Activated CD8-positive, alpha-beta memory T cell treated with anti-CD3 and anti-CD28 coated beads, Interleukin-2, amount 50 U/mL, for 24 hours (primary cell): ENCODE measurements at regions not wholly inside any gene's neighbourhood (a gene's known extent, or its start where the extent isn't known, plus 50 kb on each side); places are given as distances from the start of the nearest gene placed in this dataset.
"Not testable (repeated sequence)": the region's sequence is repeated elsewhere in the genome, so short reads cannot be mapped to it uniquely, and the experiment has no call there.

Source experiments
- DNase-seq: peaks from one replicate; pipeline ENCODE4 v3.0.0-alpha.2; 2020; ENCODE audit errors: extremely low read depth

- DNase-seq: no peak
Observed at GRCh38 chr2:239602290-239603282, 201.8 kb upstream of the HDAC4 start.

- no peak for DNase-seq
Observed at GRCh38 chr2:239601880-239602279, 201.1 kb upstream of the HDAC4 start.

GRCh38 chr2:239601201-239601851, 200.5 kb upstream of the HDAC4 start:
- DNase-seq: no peak

GRCh38 chr2:239600650-239601049, 199.8 kb upstream of the HDAC4 start:
- no peak for DNase-seq

GRCh38 chr2:239600001-239600593, 199.3 kb upstream of the HDAC4 start:
- no peak for DNase-seq

- no peak for DNase-seq
Observed at GRCh38 chr2:239599299-239599698, 198.5 kb upstream of the HDAC4 start.

- no peak for DNase-seq
Observed at GRCh38 chr2:239598732-239599090, 197.9 kb upstream of the HDAC4 start.

- DNase-seq: no peak
Observed at GRCh38 chr2:239598011-239598731, 197.4 kb upstream of the HDAC4 start.

- DNase-seq: no peak
Observed at GRCh38 chr2:239597216-239597615, 196.4 kb upstream of the HDAC4 start.

- no peak for DNase-seq
Observed at GRCh38 chr2:239596792-239597191, 196.0 kb upstream of the HDAC4 start.

GRCh38 chr2:239596253-239596652, 195.4 kb upstream of the HDAC4 start:
- DNase-seq: no peak

- DNase-seq: no peak
Observed at GRCh38 chr2:239595726-239596125, 194.9 kb upstream of the HDAC4 start.

- DNase-seq: no peak
Observed at GRCh38 chr2:239594772-239595608, 194.2 kb upstream of the HDAC4 start.

GRCh38 chr2:239594019-239594771, 193.4 kb upstream of the HDAC4 start:
- no peak for DNase-seq

GRCh38 chr2:239593455-239593854, 192.6 kb upstream of the HDAC4 start:
- DNase-seq: no peak

- not testable (repeated sequence) for DNase-seq
Observed at GRCh38 chr2:239592629-239593290, 191.9 kb upstream of the HDAC4 start.

- DNase-seq: no peak
Observed at GRCh38 chr2:239590995-239591915, 190.4 kb upstream of the HDAC4 start.

- DNase-seq: no peak
Observed at GRCh38 chr2:239590276-239590675, 189.5 kb upstream of the HDAC4 start.

GRCh38 chr2:239589833-239590232, 189.0 kb upstream of the HDAC4 start:
- DNase-seq: no peak
